GM21723 (cell line): ENCODE measurements at regions not wholly inside any gene's neighbourhood (a gene's known extent, or its start where the extent isn't known, plus 50 kb on each side); places are given as distances from the start of the nearest gene placed in this dataset.

Experiments used
- ATAC-seq: cut with Tn5 transposase; IDR thresholded peaks from one replicate; pipeline ENCODE4 v1.9.1; 2021; ENCODE audit warnings: mild to moderate bottlenecking, moderate library complexity; ENCODE audit not compliant: unreplicated experiment

- ATAC-seq: no peak
These were observed 72.9 kb downstream of the SLC10A2 start for GRCh38 chr13:102993348-102993747.

DNA sequence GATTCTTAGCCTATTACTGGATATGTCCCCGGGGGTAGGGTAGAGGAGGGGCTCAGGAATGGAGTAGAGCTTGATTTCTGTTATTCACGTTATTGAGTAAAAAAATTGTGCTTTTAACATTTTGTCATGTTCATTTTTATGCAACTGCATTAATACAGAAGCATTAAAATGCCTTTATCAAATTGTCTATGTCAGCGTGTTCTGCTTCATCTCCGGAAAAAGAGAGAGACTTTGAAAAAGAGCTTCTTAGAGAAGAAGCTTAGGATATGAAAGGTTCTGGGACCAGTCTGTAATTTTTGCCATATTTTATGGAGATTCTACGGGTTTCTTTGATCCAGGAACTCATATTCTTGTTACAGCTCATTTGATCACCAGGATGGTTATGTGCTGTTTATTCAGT is 82.0 kb downstream of the SLC10A2 start:
- no peak for ATAC-seq

GRCh38 chr13:102983496-102983895 is 82.7 kb downstream of the SLC10A2 start:
- no peak for ATAC-seq

DNA sequence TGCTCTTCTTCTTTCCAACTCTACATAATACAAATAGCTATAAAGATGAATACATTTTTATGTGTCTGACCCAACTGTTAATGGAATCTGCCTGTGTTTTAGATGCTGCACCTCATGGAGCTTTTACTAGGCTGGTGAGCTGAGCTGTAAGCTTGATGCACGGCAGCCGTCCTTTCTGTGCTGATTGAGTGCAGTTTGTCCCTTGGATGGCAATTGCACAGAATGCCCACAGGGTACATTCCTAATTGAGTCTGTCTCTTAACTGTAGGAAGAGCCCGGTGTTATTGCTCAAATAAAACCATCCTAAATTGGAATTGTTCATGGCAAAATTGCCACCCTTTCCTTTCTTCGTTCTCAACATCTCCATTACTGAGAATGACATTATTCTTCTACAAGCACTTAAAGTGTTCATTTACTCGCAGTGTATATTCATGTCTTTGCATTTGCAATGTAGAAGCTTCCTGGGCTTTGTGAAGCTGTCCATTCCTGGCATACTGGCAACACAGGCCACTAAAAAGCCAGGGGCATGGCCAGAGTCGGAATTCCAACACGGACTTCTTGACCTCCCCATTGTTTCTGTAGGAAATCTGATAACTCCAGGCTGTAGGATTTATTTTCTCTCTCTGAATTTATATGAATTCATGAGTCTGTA is 85.8 kb downstream of the SLC10A2 start:
- ATAC-seq: no peak

DNA sequence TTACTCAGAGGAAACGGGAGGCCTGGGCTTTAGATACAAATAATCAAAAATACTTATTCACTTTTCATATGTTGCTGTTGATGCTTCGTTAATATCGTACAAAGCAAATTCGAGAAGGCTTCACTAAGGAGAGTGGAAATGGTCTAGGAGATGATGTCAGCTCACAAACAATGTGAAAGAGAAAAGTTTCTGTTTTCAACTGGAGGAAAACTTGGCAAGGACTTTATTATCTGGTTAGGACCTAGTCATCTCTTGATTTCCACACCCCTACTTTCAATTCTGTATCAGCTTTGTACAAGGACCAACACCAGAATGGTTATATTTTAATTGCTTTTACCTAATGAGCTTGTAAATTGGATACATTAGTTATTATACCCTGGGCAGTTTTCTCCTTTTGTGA is 88.0 kb downstream of the SLC10A2 start:
- ATAC-seq: no peak

DNA sequence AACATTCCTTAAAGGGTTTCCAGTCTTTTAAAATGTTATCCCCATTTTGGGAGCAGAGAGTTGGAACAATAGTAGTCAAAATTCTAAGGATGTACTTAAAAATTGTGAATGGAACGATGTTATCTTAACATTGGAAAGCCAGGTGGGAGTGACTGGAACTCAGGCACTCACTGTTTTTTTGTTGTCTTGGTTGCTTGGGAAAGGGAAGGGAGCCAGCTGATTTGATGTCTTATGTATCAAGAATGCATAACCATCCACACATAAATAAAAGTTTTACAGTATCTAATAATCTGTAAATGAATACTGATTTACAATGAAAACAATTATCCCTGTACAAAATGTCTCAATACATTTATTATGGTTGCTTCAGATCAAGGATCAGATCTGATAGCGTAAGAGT is 88.7 kb downstream of the SLC10A2 start:
- no peak for ATAC-seq

GRCh38 chr13:102974317-102975087 is 91.7 kb downstream of the SLC10A2 start:
- ATAC-seq: no peak

GRCh38 chr13:102972191-102972590 is 94.0 kb downstream of the SLC10A2 start:
- ATAC-seq: no peak

DNA sequence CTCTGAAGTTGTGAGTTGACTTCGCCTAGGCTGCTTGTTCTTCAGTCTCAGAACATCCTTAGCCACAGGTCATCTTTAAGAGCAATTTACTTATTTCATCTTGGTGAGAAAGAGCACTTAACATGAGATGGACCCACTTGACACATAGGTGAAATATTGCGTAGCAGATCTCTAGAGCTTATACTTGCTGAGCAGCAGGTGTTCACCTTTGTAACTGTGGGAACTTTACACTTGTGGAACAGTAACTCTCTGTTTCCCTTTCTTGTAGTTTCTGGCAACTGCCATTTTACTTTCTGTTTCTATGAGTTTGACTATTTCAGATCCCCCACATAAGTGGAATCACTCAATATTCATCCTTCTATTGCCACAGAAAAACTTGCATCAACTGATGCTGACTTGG is 95.7 kb downstream of the SLC10A2 start:
- ATAC-seq: peak; percentile 97

- ATAC-seq: peak; percentile 48
These were observed 97.5 kb downstream of the SLC10A2 start for GRCh38 chr13:102968572-102969228.

DNA sequence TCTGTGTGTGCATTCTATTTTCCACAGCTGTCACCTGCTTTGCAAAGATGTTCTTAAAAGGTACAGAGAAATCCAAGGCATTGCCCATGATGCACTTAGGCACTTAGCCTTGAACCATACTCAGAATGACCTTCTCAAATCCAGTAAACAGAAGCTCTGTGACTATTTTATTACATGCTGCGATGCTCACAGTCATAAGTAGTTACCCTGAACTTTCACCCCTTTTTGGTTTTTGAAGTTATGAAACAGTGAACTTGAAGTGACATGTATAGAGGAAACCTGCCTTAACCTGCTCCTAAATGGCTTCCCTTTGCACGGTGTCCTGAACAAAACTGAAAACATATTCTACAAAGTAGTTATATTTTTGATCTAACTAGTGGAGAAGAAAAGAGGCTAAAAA is 100.4 kb downstream of the SLC10A2 start:
- ATAC-seq: no peak

DNA sequence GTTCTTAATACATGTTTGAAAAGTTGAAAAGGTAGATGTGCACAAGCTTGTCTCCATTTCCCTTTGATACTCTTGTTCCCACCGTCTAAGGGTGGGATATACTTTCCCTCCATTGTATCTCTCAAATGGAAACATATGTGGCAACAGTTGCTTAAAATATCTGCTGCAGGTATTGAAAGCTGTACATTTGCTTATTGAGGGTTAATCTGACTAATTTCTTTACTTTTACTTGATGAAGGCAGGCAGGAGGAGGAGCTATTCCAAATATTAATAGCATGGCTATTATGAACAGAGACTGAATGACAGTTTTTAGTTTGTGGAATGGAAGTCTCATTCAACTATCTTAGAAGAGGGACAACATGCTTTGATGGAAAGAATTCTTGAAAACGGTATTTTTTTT is 103.8 kb downstream of the SLC10A2 start:
- no peak for ATAC-seq

DNA sequence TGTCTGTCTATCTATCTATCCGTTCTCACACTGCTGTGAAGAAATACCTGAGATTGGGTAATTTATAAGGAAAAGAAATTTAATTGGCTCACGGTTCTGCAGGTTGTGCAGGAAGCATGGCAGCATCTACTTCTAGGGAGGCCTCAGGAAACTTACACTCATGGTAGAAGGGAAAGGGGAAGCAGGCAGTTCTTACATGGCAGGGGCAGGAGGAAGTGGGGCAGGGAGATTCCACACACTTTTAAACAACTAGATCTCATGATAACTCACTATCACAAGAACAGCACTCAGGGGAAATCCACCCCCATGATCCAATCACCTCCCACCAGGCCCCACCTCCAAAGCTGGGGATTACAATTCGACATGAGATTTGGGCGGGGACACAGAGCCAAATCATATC is 105.3 kb downstream of the SLC10A2 start:
- ATAC-seq: no peak

GRCh38 chr13:102956449-102956848 is 109.8 kb downstream of the SLC10A2 start:
- ATAC-seq: no peak

DNA sequence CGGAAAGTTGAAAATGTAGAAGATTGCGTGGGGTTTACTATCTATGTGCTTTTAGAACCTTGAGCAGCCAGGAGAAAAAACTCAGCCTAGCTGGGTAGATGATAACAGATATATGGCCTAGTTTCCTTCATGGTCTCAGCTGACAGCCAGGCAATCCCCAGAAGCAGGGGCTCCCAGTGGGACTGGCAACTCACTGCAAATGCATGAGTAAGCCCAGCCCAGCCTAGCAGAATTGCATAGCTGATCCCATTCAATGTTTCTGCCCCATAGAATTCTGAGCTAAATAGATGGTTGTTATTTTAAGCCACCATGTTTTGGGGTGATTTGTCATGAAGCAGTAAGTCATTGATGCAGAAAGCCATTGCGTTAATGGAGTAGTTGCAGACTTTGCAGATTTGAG is 108.5 kb downstream of the ERCC5 start:
- ATAC-seq: no peak

DNA sequence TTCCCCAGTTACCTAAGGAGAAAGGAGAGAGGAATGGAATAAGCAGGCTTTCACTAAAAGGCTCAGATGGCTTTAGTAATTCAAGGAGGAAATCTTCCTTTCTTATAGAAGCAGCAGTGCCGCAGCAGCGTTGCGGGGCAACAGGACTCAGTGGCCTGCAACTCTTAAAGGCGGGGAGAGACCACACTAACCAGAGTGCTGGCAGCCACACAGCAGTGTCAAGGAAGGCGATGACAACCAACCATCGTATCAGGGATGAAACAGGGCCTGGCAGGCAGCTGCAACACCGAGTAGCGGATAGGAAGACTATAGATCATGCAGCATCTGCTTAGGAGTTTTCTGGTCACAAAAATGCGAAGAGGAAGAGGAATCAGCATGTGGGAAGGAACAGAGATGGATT is 106.0 kb downstream of the ERCC5 start:
- ATAC-seq: no peak

- no peak for ATAC-seq
These were observed 102.0 kb downstream of the ERCC5 start for GRCh38 chr13:102947745-102948405.

- ATAC-seq: no peak
These were observed 100.1 kb downstream of the ERCC5 start for GRCh38 chr13:102945886-102946285.

DNA sequence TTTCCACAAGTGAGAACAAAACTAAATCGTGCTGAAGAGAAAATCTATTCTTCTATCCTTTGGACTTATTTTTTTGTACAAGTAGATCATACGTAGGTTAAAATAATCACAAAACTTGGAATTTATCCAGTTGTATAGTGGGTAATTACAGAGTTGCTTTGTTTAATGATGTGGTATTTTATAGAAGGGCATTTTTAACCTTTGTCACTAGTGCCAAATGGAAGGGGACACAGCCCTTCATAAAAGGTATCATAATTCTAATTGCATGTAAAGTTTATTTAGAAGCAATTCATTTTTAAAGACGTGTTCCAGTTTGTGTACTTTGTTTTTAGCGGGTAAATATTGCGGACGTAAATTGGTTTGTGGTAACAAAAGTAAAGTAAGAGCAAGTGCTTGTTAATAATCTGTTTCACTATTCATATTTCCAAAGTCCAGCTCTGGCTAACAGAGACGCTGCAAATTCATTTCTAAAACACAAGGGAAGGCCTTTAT is 99.5 kb downstream of the ERCC5 start:
- no peak for ATAC-seq

DNA sequence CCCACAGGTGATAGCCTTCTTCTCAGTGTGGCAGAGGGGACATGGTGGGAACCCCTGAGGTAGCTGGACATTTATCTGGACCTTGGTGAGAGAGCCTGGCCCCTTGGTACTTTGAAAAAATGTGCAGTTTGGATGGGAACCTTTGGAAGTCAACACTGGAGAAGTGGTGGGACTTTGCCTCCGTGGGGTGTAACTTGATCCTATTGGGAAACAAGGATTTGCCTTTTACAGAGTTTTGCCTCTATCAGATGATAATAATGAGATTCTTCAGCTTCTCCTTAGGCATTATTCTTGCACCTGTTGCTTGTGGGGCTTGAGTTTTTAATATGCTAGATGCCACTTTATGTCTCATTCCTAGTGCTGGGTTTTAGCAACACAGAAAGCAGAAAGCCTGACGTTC is 99.0 kb downstream of the ERCC5 start:
- no peak for ATAC-seq

GRCh38 chr13:102940770-102941169 is 94.9 kb downstream of the ERCC5 start:
- ATAC-seq: no peak
